Loucy (cell line): ENCODE measurements at regions not wholly inside any gene's neighbourhood (a gene's known extent, or its start where the extent isn't known, plus 50 kb on each side); places are given as distances from the start of the nearest gene placed in this dataset.

Source experiments
- EZH2phosphoT487 ChIP-seq: fragments of 200-600 bp; IDR thresholded peaks from 2 replicates; pipeline ENCODE4 v1.6.1; 2018; ENCODE audit warnings: antibody characterized with exemption, mild to moderate bottlenecking, moderate library complexity, borderline replicate concordance
- TF ChIP-seq, protein P1 (sequence below): fragments of 200-600 bp; sonication (generic); conservative IDR thresholded peaks from 2 replicates; pipeline ENCODE4 v1.5.1; 2014; ENCODE audit warnings: mild to moderate bottlenecking, antibody characterized with exemption, low read length

DNA sequence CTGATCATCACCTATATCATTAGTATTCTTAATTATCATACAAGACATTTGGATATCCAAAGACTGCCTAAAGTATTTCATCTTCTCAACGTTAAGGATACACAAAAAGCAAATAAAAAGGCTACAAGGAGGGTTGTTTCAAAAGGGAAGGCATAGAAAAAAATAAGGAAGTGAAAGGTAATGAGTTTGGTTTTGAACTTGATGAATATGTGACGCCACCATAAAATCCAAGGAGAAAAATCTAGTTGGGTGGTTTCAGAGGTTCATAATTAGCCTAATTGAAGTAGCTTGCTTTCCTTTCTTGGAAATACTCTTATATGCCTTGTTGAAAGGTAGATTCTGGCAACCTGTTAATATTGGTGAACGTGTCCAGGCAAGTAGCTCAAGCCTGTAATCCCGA, 96.1 kb upstream of the SGCD start:
- TF ChIP-seq, protein P1, sequence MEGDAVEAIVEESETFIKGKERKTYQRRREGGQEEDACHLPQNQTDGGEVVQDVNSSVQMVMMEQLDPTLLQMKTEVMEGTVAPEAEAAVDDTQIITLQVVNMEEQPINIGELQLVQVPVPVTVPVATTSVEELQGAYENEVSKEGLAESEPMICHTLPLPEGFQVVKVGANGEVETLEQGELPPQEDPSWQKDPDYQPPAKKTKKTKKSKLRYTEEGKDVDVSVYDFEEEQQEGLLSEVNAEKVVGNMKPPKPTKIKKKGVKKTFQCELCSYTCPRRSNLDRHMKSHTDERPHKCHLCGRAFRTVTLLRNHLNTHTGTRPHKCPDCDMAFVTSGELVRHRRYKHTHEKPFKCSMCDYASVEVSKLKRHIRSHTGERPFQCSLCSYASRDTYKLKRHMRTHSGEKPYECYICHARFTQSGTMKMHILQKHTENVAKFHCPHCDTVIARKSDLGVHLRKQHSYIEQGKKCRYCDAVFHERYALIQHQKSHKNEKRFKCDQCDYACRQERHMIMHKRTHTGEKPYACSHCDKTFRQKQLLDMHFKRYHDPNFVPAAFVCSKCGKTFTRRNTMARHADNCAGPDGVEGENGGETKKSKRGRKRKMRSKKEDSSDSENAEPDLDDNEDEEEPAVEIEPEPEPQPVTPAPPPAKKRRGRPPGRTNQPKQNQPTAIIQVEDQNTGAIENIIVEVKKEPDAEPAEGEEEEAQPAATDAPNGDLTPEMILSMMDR = no peak
- TF ChIP-seq EZH2phosphoT487 = no peak
